GM12878 (cell line): ENCODE measurements at regions not wholly inside any gene's neighbourhood (a gene's known extent, or its start where the extent isn't known, plus 50 kb on each side); places are given as distances from the start of the nearest gene placed in this dataset.
A peak's percentile ranks its signal among the peaks of the same experiment; 100 is the strongest.

ENCODE experiments used
- ATAC-seq: fragments of 200-7000 bp; cut with Tn5 transposase; 3 replicates; pipeline ENCODE4 v1.9.1; 2020; ENCODE audit warnings: mild to moderate bottlenecking, moderate library complexity
- BruUV-seq: library from RNA; stranded (reverse); fragments of 400-500 nt; replicated peaks from 2 replicates; lab custom pipeline; 2021; lab: Mats Ljungman, UMichigan
- CTCF ChIA-PET: fragments of 300-600 bp; sonication (Branson Sonifier 250); formaldehyde crosslinking; extraction: SDS; loops from one replicate; lab custom pipeline; 2021; ENCODE audit warnings: inconsistent platforms; lab: Yijun Ruan, JAX
- POLR2A ChIA-PET: fragments of 350-600 bp; formaldehyde crosslinking; extraction: SDS; loops from one replicate; lab custom pipeline; 2021; ENCODE audit warnings: inconsistent platforms; lab: Charles Lee
- RAD21 ChIA-PET: fragments of 300-600 bp; sonication (Branson Sonifier 250); formaldehyde crosslinking; loops from one replicate; lab custom pipeline; 2023; ENCODE audit warnings: antibody characterized with exemption; ENCODE audit not compliant: unreplicated experiment; lab: Charles Lee
- SMC1A ChIA-PET: fragments of 300-600 bp; sonication (Branson Sonifier 250); formaldehyde crosslinking; loops from one replicate; lab custom pipeline; 2023; ENCODE audit not compliant: unreplicated experiment, uncharacterized antibody; lab: Charles Lee
- DNase-seq: peaks from one replicate; pipeline ENCODE4 v3.0.0-alpha.2; 2011; ENCODE audit warnings: low read depth, low spot score
- FAIRE-seq: peaks from 3 replicates; lab custom pipeline; 2011; peaks lifted over from hg19 to GRCh38; lab: Jason Lieb, UNC
- H2AFZ ChIP-seq: 2 replicates; pipeline ENCODE4 v1.6.0; 2011; ENCODE audit warnings: low read depth, low read length, control low read depth; ENCODE audit not compliant: control insufficient read depth
- H3K27ac ChIP-seq: 2 replicates; pipeline ENCODE4 v1.5.1; 2011; ENCODE audit warnings: control low read depth; ENCODE audit not compliant: control insufficient read depth, insufficient read depth
- H3K27me3 ChIP-seq, 2 experiments: replicated peaks in 1 of 2; 2 replicates each; pipeline versions ENCODE4 v1.6.0 to v1.6.1; 2011; ENCODE audit warnings: low read length in 1 of 2; ENCODE audit not compliant: control insufficient read depth in 2 of 2, insufficient read depth in 2 of 2
- H3K36me3 ChIP-seq, 2 experiments: 2 replicates each; pipeline ENCODE4 v1.5.1; 2011; ENCODE audit warnings: low read length in 1 of 2; ENCODE audit not compliant: control insufficient read depth in 2 of 2, insufficient read depth in 2 of 2
- H3K4me1 ChIP-seq: 2 replicates; pipeline ENCODE4 v1.6.1; 2011; ENCODE audit warnings: mild to moderate bottlenecking, low read length, moderate library complexity, mixed read lengths; ENCODE audit not compliant: control insufficient read depth, insufficient read depth
- H3K4me2 ChIP-seq: 2 replicates; pipeline ENCODE4 v1.6.0; 2011; ENCODE audit warnings: control low read depth; ENCODE audit not compliant: control insufficient read depth, insufficient read depth
- H3K4me3 ChIP-seq: fragments of 200-600 bp; sonication (generic); 2 replicates; pipeline ENCODE4 v1.5.1; 2016
- H3K79me2 ChIP-seq: 2 replicates; pipeline ENCODE4 v1.6.0; 2011; ENCODE audit warnings: low read length; ENCODE audit not compliant: control insufficient read depth, insufficient read depth
- H3K9ac ChIP-seq: 2 replicates; pipeline ENCODE4 v1.8.0; 2011; ENCODE audit warnings: low read length, control low read depth, mixed read lengths; ENCODE audit not compliant: control insufficient read depth, insufficient read depth
- H3K9me3 ChIP-seq: replicated peaks from 3 replicates; pipeline ENCODE4 v1.5.1; 2011; ENCODE audit warnings: mild to moderate bottlenecking, low read length; ENCODE audit not compliant: control insufficient read depth, insufficient read depth
- H4K20me1 ChIP-seq: 2 replicates; pipeline ENCODE4 v1.6.0; 2011; ENCODE audit not compliant: control insufficient read depth, insufficient read depth
- BMI1 ChIP-seq: fragments of 450-650 bp; IDR thresholded peaks from 2 replicates; pipeline ENCODE4 v1.6.1; 2016; ENCODE audit warnings: mild to moderate bottlenecking, moderate library complexity, borderline replicate concordance
- BRCA1 ChIP-seq: IDR thresholded peaks from 2 replicates; pipeline ENCODE4 v1.6.1; 2011; ENCODE audit warnings: low read depth, low read length, improper control_type of control experiment
- CREM ChIP-seq: IDR thresholded peaks from 2 replicates; pipeline ENCODE4 v1.6.1; 2014; ENCODE audit warnings: antibody characterized with exemption, low read depth
- E4F1 ChIP-seq: fragments of 450-650 bp; IDR thresholded peaks from 2 replicates; pipeline ENCODE4 v1.6.1; 2018; ENCODE audit warnings: borderline replicate concordance, mild to moderate bottlenecking; ENCODE audit not compliant: partially characterized antibody
- GABPA ChIP-seq: IDR thresholded peaks from 2 replicates; pipeline ENCODE4 v1.6.1; 2014; ENCODE audit warnings: antibody characterized with exemption, low read depth, mild to moderate bottlenecking, inconsistent platforms
- IRF3 ChIP-seq: fragments of 450-650 bp; IDR thresholded peaks from 2 replicates; pipeline ENCODE4 v1.6.1; 2014; ENCODE audit warnings: mild to moderate bottlenecking
- MLLT1 ChIP-seq: fragments of 450-650 bp; IDR thresholded peaks from 2 replicates; pipeline ENCODE4 v1.6.1; 2016; ENCODE audit warnings: mild to moderate bottlenecking
- MYB ChIP-seq: fragments of 150-350 bp; IDR thresholded peaks from 2 replicates; pipeline ENCODE4 v1.6.1; 2014; ENCODE audit warnings: mild to moderate bottlenecking, low read depth, low read length, borderline replicate concordance
- MYC ChIP-seq: IDR thresholded peaks from 2 replicates; pipeline ENCODE4 v1.6.1; 2011; ENCODE audit warnings: mild to moderate bottlenecking, low read length, moderate library complexity, inconsistent platforms; ENCODE audit not compliant: insufficient read depth, insufficient replicate concordance, insufficient read length, severe bottlenecking
- POLR2AphosphoS2 ChIP-seq: IDR thresholded peaks from 2 replicates; pipeline ENCODE4 v1.6.1; 2011; ENCODE audit warnings: low read depth, mild to moderate bottlenecking, low read length, improper control_type of control experiment, moderate library complexity
- RAD21 ChIP-seq: IDR thresholded peaks from 2 replicates; pipeline ENCODE4 v1.6.1; 2011; ENCODE audit warnings: mild to moderate bottlenecking, low read depth, low read length, moderate library complexity; ENCODE audit not compliant: insufficient read depth
- RB1 ChIP-seq: fragments of 450-650 bp; formaldehyde crosslinking; IDR thresholded peaks from 2 replicates; pipeline ENCODE4 v1.6.1; 2017; ENCODE audit warnings: mild to moderate bottlenecking, borderline replicate concordance
- SMC3 ChIP-seq: IDR thresholded peaks from 2 replicates; pipeline ENCODE4 v1.6.1; 2011; ENCODE audit warnings: low read length, improper control_type of control experiment, borderline replicate concordance
- WRNIP1 ChIP-seq: IDR thresholded peaks from 2 replicates; pipeline ENCODE4 v1.6.1; 2011; ENCODE audit warnings: low read depth, low read length, improper control_type of control experiment, borderline replicate concordance
- YY1 ChIP-seq: IDR thresholded peaks from 2 replicates; pipeline ENCODE4 v1.6.1; 2011; ENCODE audit warnings: low read depth, mild to moderate bottlenecking, low read length
- ZZZ3 ChIP-seq: IDR thresholded peaks from 2 replicates; pipeline ENCODE4 v1.6.1; 2011; ENCODE audit warnings: low read depth; ENCODE audit not compliant: control insufficient read depth, insufficient read length
- WGBS: methylation state at CpG from one replicate; pipeline ENCODE4 v1.1.6; 2016; ENCODE audit warnings: low lambda C conversion rate; ENCODE audit not compliant: insufficient replicate concordance, insufficient coverage; ENCODE audit errors: missing lambda C conversion rate; 5-methylcytosine and 5-hydroxymethylcytosine counted together
- in situ Hi-C: fragments of 300-500 bp; cut with MboI; formaldehyde crosslinking; loops from 9 replicates; pipeline ENCODE4 v1.14.3; 2018; ENCODE audit warnings: mixed read lengths
- intact Hi-C: fragments of 100-400 bp; cut with micrococcal nuclease; formaldehyde crosslinking; loops from one replicate; pipeline ENCODE4 v1.14.2; 2022; ENCODE audit not compliant: unreplicated experiment

GRCh38 chr1:200279810-200280411, 129.9 kb downstream of the ZNF281 start (continued):
- TF ChIP-seq RAD21 = peak; percentile 83
- TF ChIP-seq YY1 = 0 out of 2 replicates have a peak, but pooled peaks have one; percentile 34
- TF ChIP-seq SMC3 = peak; percentile 79

- Histone ChIP-seq H3K4me1 (no peaks in the 10 kb centered on the region), H4K20me1 (no peaks in the 10 kb centered on the region), H3K27ac (no peak overlapping the region), H3K36me3 (no peaks in the 10 kb centered on the region), H2AFZ (no peak overlapping the region), H3K9me3 (no peaks in the 10 kb centered on the region), H3K27me3 (no peaks in the 10 kb centered on the region; a peak in 1 of 4 replicates), H3K79me2 (no peaks in the 10 kb centered on the region), H3K4me2 (no peak overlapping the region), H3K9ac (no peak overlapping the region), H3K4me3 (no peak overlapping the region)
- no peak for ATAC-seq
- ChIA-PET SMC1A (interaction anchor here (0.6 to 4.5 kb wide), 29 partner anchors 11 to 599 kb away, joined by 3 to 49 read pairs (median 4); no protein-coding TSS in a partner anchor), CTCF (interaction anchor here (0.7 to 7.7 kb wide), 31 partner anchors 10 to 593 kb away, joined by 3 to 119 read pairs (median 5); no protein-coding TSS in a partner anchor), RAD21 (interaction anchor here (0.8 to 3.7 kb wide), 14 partner anchors 26 to 591 kb away, joined by 3 to 42 read pairs (median 4); no protein-coding TSS in a partner anchor), POLR2A (no interaction called here)
- 58% methylated on average over 9 of the region's 9 CpGs for WGBS
- no peak for DNase-seq
- no peak for FAIRE-seq
- intact Hi-C loops = loop anchor here (5.0 kb wide), 1 partner anchor 139 kb away; no protein-coding TSS in a partner anchor
- BruUV-seq = no TSS peak
- in situ Hi-C loops = loop anchor here (25.0 kb wide), 1 partner anchor 589 kb away; no protein-coding TSS in a partner anchor
- no peak for TF ChIP-seq RB1
- TF ChIP-seq WRNIP1 = no peak
- no peak for TF ChIP-seq MLLT1
- TF ChIP-seq GABPA = no peak
- TF ChIP-seq BMI1 = no peak
- TF ChIP-seq CREM = no peak
- TF ChIP-seq MYC = no peak
- no peak for TF ChIP-seq E4F1
- no peak for TF ChIP-seq IRF3
- no peak for TF ChIP-seq BRCA1
- TF ChIP-seq MYB = no peak
- no peak for TF ChIP-seq ZZZ3
- TF ChIP-seq POLR2AphosphoS2 = no peak
These were observed 133.9 kb downstream of the ZNF281 start for GRCh38 chr1:200275816-200276453.
